ENCODE measurements at regions not wholly inside any gene's neighbourhood (a gene's known extent, or its start where the extent isn't known, plus 50 kb on each side); places are given as distances from the start of the nearest gene placed in this dataset.

DNA sequence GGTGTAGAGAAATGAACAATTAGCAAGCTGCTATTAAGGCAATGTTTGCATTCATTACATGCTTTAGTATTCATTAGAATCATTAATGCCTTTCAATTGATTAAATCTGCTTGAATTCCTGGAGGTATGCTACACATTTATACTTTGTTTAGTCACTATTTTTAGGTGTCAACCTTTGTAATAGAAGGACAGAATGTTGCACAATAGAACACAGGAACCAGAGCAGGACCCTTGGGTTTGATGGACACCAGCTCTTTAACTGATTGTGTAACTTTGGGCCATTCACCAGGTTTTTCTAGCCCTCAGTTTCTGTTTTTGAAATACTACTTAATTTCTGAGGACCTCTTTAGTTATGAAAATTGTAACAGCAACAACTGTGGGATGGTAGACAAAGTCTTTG lies 317.6 kb upstream of the UMPS start:
- no peak for DNase-seq

DNA sequence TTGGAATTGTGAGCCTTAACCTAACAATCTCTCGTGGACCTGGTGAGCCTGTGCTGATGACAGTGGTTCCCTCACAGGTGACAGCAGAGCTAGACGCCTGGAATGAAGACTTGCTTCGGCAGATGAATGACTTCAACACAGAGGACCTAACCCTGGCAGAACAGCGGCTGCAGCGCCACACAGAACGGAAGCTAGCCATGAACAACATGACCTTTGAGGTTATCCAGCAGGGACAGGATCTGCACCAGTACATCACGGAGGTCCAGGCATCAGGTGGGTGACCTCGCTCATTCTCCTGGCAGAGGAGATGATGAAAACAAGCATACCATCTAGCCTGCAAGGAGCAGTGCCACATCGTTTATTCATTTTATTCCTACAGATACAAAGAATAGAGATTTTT lies 316.9 kb upstream of the UMPS start:
- DNase-seq = no peak

DNA sequence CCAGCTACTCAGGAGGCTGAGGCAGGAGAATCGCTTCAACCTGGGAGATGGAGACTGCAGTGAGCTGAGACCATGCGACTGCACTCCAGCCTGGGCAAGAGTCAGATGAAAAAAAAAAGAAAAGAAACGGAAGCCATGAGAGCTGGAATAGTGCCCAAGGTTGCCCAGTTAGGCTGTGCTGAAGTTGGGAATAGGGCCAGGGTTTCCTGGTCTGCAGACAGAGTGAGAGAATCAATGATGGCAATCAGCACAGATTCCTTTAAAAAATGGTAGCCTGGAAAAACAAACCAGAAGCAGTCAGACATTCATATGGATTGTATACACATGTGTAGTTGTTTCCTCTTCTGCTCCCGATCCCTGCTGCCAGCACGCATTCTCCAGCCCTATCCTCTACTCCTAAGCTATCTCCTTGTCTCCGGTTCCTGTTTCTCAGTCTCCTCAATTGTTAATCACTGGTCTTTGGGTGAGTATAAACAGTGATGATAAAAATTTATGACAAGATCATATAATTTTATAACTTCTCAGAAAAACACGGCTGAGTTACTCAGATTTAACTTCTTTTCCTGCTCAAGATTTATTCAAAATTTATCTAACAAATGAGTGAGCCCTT lies 316.2 kb upstream of the UMPS start:
- DNase-seq = no peak

DNA sequence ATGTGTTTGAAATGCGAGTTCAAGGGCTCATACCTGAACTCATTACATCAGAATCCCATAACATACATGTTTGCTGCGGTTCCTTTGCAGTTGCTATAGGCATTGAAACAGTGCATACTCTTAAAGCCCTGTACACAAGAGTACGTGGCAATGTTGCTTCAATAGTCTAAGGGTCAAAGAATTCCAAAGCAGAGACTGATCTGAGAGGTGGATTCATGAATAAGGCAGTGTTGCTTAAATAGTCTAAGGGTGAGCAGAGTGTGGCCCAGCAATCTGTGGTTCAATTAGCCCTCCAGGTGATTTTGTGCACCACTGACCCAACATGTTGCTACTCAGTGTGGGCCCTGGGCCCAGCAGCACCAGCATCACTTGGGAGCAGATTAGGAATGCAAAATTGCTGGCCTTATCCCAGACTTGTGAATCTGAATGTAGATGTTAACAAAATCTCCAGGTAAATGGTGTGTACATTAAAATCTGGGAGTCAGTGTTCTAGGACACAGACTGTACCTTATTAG lies 314.7 kb upstream of the UMPS start:
- no peak for DNase-seq

DNA sequence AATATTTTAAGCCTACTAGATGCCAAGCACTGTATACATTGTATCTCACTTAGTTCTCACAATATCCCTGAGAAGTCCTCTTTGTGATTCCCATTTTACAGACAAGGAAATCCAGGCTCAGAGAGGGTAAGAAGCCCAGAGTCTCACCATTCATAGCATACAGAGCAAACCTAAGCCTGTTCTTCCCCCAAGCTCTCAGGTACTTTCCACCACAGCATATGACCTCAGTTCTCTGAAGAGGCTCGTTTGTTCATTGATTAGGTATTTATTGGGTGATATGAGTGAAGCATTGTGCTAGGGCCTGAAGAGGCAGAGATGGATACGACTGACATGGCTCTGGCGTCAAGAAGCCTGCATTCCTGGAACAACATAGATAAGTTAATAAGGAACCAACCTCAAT lies 310.9 kb upstream of the UMPS start:
- DNase-seq = no peak

DNA sequence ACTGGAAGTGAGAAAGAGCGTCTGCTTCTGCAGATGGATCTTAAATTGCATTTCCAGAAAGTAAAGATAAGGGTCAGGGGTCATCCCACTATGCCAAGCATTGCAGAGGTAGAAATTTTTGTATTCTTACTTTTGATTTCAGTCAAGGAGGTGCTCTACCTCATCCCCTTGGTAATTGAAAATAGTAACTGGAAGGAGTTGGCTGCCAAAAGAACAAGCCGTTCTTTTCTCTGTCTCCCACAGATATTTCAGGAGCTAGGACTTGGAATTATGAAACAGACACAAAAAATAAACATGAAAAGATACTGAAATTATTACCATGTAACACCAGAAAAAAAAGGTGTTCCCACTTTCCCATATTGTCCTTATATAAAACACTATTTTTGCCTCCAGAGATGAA lies 309.9 kb upstream of the UMPS start:
- no peak for DNase-seq

DNA sequence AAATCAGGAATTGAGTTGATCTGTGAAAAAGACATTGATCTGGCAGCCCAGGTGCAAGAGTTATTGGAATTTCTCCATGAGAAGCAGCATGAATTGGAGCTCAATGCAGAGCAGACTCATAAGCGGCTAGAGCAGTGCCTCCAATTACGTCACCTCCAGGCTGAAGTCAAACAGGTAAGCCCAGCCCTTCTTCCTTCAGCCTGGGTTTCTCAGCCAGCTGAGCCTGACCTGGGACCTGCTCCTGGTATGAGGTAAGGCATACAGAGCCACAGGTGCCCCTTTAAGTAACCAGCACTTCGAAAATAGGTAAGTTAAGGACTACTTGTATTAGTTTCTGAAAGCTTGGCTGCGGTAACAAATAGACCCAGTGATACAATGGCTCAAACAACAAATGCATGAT lies 307.4 kb upstream of the UMPS start:
- no peak for DNase-seq

DNA sequence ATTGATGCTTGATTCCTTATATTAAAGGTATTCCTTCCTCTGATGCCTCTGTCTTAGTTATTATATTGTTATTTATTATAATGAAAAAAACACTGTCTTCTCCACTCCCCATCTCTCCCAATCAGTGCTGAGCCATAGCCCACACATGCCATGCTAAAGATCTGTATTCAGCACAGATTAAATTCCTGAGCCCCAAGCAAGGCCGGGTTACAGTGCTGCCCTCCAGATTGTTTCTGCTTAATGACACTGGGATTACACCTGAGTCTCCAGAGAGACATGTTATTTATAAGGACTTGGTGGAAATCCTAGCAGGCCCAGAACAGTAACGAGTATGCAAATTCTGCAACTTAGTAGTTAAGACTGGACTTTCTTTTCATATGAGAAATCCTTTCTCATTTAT lies 305.9 kb upstream of the UMPS start:
- DNase-seq = no peak

DNA sequence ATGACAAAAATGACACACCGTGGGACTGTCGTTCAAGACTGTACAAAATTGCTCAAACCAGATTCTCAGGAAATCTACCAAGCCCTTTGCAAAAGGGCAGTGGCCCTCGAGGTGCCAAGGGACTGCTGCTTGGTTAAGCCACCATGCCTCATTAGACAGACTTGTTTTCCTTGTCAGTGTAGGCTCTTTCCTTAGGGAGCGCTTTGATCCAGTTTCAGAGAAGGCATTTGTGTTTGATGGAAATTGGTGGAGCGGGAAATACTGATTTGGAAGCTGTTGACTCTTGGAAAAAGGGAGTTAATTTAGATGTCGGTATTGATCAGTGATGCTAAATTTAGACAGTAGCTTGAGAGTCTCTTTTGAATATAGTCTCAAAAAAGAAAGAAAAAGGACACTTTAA lies 304.3 kb upstream of the UMPS start:
- no peak for DNase-seq

DNA sequence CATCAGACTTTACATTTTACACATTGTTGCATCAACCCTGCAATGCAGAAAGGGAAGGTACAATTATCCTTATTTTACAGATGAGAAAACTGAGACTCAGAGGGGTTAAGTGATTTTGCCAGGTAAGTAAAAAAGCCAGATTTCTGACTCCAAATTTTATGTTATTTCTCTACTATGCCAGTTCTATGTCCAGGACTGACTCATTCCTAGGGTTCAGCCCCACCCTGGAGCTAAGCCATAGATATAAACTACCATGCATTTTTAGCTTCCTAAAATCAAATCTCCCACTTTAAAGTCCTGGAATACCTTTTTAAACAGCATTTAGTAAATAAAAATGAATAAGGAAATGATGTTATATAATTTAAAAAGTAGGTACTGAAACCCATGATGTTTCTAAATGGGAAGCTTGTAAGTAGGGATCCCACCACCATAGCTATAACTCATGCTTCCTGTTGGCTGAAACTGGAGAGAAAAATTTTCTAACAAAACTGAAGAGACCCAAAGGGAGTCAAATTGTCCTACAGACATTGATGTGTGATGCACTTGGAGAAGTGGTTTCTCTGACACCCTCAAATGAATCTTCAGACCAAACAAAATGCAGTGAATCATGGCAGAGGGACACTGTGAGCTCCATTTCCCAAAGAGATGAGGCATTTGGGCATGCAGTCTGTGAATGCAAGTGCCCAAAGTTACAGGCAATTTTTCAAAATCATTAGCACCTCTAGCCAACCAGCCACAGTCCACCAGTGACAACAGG lies 301.7 kb upstream of the UMPS start:
- no peak for DNase-seq

DNA sequence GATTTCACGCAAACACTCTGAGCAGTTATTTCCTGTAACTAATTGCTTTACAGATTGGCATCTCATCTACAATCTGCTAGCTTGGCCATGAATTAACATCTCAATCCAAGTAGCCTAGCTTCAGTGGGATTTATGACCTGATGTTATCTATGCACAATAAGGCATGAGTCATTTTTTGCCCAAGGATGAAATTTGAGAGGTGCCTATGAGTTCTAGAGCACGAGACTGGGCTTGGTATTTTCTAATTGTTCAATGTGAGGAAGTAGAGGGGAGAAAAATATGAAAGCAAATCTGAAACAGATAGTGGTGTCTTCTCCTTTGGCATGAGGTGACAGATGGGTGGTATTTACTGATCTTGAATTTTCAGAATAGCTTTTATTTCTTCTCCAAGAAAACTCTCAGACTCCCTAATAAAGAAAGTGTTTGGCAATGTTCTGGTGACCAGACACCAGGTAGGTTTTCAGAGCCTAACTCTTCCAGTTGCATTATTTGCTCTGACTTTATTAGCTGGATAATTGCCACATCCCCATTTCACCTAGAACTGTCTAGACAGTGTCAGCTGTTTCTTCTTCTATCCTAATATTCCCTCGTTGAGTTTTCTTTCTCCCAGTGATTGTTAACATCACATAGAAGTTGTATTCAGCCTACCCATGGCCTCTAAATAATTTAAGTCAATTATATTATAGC lies 301.0 kb upstream of the UMPS start:
- DNase-seq = no peak

DNA sequence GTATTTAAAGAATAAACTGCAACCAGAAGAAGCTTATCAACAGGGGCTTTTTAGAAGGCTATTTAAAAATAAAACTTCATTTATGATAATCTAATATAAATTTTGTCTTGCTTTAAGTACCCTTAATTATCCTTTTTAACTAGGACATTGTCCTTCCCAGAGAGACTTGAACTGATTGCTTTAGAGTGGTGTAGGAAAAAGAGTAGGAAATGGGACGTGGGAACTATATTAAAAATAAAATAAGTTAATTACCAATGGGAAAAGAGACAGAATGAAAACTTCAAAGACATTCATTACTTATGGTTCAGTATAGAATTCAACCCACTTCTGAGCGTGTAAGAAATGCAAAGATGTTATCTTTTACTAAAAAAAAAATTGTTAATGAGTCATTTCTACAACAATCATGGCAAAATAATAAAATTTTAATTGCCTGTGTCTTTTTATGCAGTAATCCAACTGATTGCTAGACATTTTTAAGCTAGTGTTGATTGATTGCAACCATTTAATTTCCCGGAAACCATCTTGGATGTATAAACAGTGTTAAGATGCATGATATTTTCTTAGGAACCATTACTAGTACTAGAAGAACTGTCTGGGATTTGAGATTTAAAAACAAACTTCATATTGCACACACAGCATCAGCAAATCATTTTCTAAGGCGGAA lies 298.8 kb upstream of the UMPS start:
- DNase-seq = no peak

DNA sequence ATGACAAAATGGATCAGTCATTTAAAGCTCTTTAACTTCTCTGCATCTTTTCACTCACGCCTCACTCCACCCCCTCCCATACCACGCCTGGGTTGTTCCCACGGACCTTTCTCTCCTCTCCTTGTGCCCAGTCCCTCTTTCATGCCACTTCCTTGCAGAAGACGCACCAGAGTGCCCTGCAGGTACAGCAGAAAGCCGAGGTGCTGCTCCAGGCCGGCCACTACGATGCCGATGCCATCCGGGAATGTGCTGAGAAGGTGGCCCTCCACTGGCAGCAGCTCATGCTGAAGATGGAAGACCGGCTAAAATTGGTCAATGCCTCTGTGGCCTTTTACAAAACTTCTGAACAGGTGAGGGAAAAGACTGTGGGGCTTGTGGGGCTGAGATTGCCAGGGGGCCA lies 296.1 kb upstream of the UMPS start:
- no peak for DNase-seq

DNA sequence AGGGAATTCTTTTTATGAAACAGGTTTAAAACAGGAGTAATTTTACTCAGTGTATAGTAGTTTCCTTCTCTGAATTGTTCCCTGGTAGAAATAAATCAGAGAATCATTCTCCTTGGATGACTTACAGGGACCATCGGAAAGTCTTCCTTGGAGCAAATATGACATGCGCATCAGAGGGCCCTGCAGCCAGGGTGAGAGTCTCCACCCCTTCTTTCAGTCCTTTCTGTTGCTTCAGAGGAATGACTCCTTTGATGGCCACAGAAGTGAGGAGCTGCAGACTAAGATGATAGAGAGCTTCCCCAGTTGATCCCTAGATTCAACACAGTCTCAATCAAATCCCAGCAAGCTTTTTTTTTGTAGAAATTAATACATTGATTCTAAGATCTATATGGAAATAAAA lies 294.8 kb upstream of the UMPS start:
- DNase-seq = no peak

DNA sequence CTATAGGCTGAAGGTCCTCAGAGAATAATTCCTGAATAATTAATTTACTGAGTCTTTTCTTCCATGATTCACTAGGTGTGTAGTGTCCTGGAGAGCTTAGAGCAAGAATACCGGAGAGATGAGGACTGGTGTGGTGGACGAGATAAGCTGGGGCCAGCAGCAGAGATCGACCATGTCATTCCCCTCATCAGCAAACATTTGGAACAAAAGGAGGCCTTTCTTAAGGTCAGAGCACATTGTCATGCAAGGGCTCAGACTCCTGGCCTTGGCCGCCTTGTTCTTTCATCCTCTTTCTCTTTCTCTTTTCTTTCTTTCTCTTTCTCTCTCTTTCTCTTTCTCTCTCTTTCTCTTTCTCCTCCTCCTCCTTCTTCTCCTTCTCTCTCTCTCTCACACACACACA lies 291.4 kb upstream of the UMPS start:
- DNase-seq = no peak

DNA sequence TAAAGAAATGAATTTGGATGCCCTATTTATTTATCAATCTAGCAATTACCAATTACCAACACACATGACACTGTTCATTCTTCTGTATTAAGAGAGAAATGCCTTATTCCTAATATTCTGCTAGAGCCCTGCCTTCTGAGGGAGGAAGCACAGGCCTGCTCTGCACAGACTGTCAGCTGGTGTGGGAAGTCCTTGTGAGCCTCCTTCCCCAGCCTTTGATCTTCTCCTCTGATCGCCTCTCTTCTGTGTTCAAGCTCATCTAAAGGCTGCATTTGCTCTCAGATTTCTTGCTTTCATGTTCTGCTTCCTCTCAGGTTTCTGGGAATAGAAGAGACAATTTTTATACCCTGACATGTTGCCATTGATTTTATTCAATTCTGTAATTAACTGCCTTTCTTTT lies 290.6 kb upstream of the UMPS start:
- DNase-seq = no peak

DNA sequence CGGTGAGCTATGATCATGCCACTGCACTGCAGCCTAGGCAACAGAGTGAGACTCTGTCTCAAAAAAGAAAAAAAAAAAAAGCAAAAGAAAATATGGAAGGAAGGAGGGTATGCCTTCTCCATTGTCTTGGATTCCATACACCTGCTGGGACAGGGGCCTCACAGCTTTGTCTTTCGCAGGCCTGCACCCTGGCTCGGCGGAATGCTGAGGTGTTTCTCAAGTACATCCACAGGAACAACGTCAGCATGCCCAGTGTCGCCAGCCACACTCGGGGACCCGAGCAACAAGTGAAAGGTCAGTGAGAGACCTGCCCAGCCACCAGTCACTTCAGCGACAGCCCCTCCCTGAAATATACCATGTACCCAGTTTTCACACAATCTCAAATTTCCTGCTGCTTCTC lies 288.5 kb upstream of the UMPS start:
- DNase-seq = no peak

DNA sequence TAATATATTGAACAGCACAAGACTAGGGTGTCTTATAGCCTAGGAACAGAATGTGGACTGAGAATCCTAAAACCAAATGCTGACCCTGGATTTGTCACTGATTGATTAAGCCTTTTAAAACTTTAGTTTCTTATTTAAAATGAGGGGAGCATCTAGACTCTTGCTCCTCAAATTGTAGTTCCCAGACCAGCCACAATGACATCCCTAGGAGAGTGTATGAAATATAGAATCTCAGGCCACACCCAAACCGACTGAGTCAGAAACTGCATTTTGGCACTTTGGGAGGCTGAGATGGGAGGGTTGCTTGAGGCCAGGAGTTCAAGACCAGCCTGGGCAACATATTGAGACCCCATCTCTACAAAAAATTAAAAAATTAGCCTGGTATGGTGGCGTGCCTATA lies 287.8 kb upstream of the UMPS start:
- DNase-seq = no peak

DNA sequence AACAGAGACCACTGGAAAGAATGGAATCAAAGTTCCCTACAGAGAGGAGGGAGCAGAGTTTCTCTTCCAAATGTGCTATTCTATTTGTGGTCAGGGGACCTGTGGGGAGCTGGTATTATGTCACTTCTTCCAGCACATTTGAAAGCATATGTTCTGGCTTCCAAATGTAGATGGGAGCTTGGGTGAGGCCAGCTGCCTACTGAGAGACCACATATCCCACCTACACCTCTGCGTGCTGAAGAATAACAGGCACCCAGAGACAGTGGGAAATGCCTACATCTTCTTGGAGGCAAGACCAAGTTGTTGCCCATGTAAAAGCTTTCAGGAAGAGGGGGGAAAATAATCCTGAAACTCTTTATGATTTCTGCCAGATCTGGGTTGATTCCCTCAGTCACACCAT lies 286.8 kb upstream of the UMPS start:
- DNase-seq = no peak

DNA sequence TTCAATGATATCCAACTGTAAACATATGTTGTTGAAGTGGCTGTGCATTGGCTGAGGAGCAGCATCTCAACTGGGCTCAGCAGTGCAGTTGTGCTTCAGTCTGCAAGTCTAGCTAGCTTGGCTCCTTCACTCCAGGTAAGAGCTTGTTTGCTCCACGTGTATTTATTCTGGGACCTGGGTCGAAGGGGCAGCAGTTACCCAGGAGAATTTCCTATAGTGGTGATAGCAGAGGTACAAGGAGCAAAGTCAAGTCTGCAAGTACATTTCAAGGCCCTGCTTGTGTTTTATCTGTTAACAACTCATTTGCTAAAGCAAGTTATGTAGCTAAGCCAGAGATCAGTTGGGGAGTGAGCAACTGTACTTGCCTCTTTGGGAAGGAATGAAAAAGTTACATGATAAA lies 286.2 kb upstream of the UMPS start:
- DNase-seq = no peak

DNA sequence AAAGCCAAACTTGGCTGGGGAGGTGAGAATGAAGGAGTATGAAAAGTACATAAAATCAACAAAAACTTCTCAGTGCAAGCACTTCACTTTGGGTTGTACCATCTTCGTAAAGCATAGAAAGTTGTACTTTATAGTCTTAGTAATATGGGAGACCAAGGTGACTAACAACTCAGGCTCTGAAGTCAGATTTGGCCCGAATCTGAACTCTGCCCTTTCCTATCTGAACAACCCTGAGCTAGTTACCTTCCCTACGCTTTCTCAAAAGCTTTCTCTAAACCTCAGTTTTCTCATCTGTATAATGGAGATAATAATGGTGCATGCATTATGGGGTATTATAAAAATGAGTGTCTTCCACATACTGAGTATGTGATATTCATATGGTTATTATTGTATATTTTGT lies 285.4 kb upstream of the UMPS start:
- DNase-seq = no peak

DNA sequence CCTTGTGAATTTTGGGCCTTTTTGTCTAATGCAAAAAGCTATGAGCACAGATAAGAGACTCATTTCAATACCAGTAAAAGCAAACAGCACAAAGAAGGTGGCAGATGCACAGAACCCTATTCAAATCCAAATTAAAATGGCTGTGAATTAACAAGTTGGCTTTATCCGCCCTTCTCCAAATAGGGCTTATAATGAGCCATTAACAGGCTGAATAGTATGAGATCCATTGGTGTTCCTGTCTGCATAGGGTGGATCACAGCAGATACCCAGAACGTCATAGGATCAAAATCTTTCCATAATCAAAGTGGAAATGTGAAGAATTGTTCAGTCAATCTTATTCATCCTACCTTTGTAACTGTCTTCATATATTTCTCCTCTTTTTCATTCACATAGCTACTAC lies 282.4 kb upstream of the UMPS start:
- no peak for DNase-seq

DNA sequence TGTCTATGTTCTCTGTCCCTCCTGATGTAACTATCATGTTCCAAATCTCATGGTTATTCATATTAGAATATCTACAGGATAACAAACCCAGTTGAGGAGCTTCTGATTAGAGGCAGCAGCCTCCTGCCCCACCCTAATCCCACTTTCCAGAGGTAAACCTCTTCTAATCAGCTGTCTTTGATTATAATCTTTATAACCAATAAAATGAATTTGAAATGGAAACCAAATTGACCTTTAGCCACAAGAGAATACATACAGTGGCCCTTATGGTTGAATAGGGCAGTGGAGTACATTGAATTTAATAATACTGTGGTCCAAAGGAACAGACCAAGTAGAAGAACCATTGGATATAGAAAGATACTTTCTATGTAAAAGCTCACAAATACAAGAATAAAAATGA lies 281.3 kb upstream of the UMPS start:
- DNase-seq = no peak
